ENCODE measurements at regions not wholly inside any gene's neighbourhood (a gene's known extent, or its start where the extent isn't known, plus 50 kb on each side); places are given as distances from the start of the nearest gene placed in this dataset.
"Not testable (repeated sequence)": the region's sequence is repeated elsewhere in the genome, so short reads cannot be mapped to it uniquely, and the experiment has no call there.

- H3K27me3 ChIP-seq (replicated peaks in 1 of 2; ENCODE audit: control insufficient read depth in 2 of 2, insufficient read depth in 2 of 2, low read length in 1 of 2); H4K20me1 ChIP-seq (ENCODE audit: control insufficient read depth, insufficient read depth); DNase-seq (ENCODE audit: low read depth, low spot score); intact Hi-C loops (cut with micrococcal nuclease; ENCODE audit: unreplicated experiment); POLR2A ChIA-PET; RAD21 ChIA-PET (ENCODE audit: unreplicated experiment); ATAC-seq; H3K27ac ChIP-seq (ENCODE audit: control insufficient read depth, insufficient read depth); CTCF ChIA-PET; H2AFZ ChIP-seq (ENCODE audit: control insufficient read depth, low read depth, low read length); H3K79me2 ChIP-seq (ENCODE audit: control insufficient read depth, insufficient read depth, low read length); BruUV-seq (replicated peaks); H3K4me1 ChIP-seq (ENCODE audit: control insufficient read depth, insufficient read depth, low read length); in situ Hi-C loops (cut with MboI); H3K4me2 ChIP-seq (ENCODE audit: control insufficient read depth, insufficient read depth); H3K36me3 ChIP-seq (ENCODE audit: control insufficient read depth in 2 of 2, insufficient read depth in 2 of 2, low read length in 1 of 2); H3K9ac ChIP-seq (ENCODE audit: control insufficient read depth, insufficient read depth, low read length); FAIRE-seq; SMC1A ChIA-PET (ENCODE audit: uncharacterized antibody, unreplicated experiment); H3K4me3 ChIP-seq; H3K9me3 ChIP-seq (replicated peaks; ENCODE audit: control insufficient read depth, insufficient read depth, low read length): not testable (repeated sequence)
- WGBS (ENCODE audit: insufficient coverage, insufficient replicate concordance, low lambda C conversion rate, missing lambda C conversion rate) = 50% methylated on average over 1 of the region's 3 CpGs
Observed at GRCh38 chr9:66257581-66257980, 520.6 kb downstream of the FOXD4L4 start.

GRCh38 chr9:66261576-66261975, 524.6 kb downstream of the FOXD4L4 start:
- FAIRE-seq; H3K27ac ChIP-seq (ENCODE audit: control insufficient read depth, insufficient read depth); in situ Hi-C loops (cut with MboI); ATAC-seq; intact Hi-C loops (cut with micrococcal nuclease; ENCODE audit: unreplicated experiment); RAD21 ChIA-PET (ENCODE audit: unreplicated experiment); POLR2A ChIA-PET; H3K36me3 ChIP-seq (ENCODE audit: control insufficient read depth in 2 of 2, insufficient read depth in 2 of 2, low read length in 1 of 2); H3K27me3 ChIP-seq (replicated peaks in 1 of 2; ENCODE audit: control insufficient read depth in 2 of 2, insufficient read depth in 2 of 2, low read length in 1 of 2); H3K4me1 ChIP-seq (ENCODE audit: control insufficient read depth, insufficient read depth, low read length); CTCF ChIA-PET; H3K9ac ChIP-seq (ENCODE audit: control insufficient read depth, insufficient read depth, low read length); SMC1A ChIA-PET (ENCODE audit: uncharacterized antibody, unreplicated experiment); DNase-seq (ENCODE audit: low read depth, low spot score); BruUV-seq (replicated peaks); H3K4me2 ChIP-seq (ENCODE audit: control insufficient read depth, insufficient read depth); H2AFZ ChIP-seq (ENCODE audit: control insufficient read depth, low read depth, low read length); H3K9me3 ChIP-seq (replicated peaks; ENCODE audit: control insufficient read depth, insufficient read depth, low read length); H3K4me3 ChIP-seq; H3K79me2 ChIP-seq (ENCODE audit: control insufficient read depth, insufficient read depth, low read length); H4K20me1 ChIP-seq (ENCODE audit: control insufficient read depth, insufficient read depth): not testable (repeated sequence)
- WGBS (ENCODE audit: insufficient coverage, insufficient replicate concordance, low lambda C conversion rate, missing lambda C conversion rate) = 100% methylated on average over 1 of the region's 4 CpGs

- in situ Hi-C loops (cut with MboI); H3K79me2 ChIP-seq (ENCODE audit: control insufficient read depth, insufficient read depth, low read length); H3K27me3 ChIP-seq (replicated peaks in 1 of 2; ENCODE audit: control insufficient read depth in 2 of 2, insufficient read depth in 2 of 2, low read length in 1 of 2); CTCF ChIA-PET; intact Hi-C loops (cut with micrococcal nuclease; ENCODE audit: unreplicated experiment); DNase-seq (ENCODE audit: low read depth, low spot score); H3K27ac ChIP-seq (ENCODE audit: control insufficient read depth, insufficient read depth); H3K4me2 ChIP-seq (ENCODE audit: control insufficient read depth, insufficient read depth); POLR2A ChIA-PET; H2AFZ ChIP-seq (ENCODE audit: control insufficient read depth, low read depth, low read length); BruUV-seq (replicated peaks); H4K20me1 ChIP-seq (ENCODE audit: control insufficient read depth, insufficient read depth); H3K36me3 ChIP-seq (ENCODE audit: control insufficient read depth in 2 of 2, insufficient read depth in 2 of 2, low read length in 1 of 2); H3K4me1 ChIP-seq (ENCODE audit: control insufficient read depth, insufficient read depth, low read length); ATAC-seq; H3K9ac ChIP-seq (ENCODE audit: control insufficient read depth, insufficient read depth, low read length); SMC1A ChIA-PET (ENCODE audit: uncharacterized antibody, unreplicated experiment); RAD21 ChIA-PET (ENCODE audit: unreplicated experiment); FAIRE-seq; H3K9me3 ChIP-seq (replicated peaks; ENCODE audit: control insufficient read depth, insufficient read depth, low read length); H3K4me3 ChIP-seq: not testable (repeated sequence)
- 74% methylated on average over 14 of the region's 17 CpGs for WGBS (ENCODE audit: insufficient coverage, insufficient replicate concordance, low lambda C conversion rate, missing lambda C conversion rate)
Observed at GRCh38 chr9:66263621-66264020, 526.7 kb downstream of the FOXD4L4 start.

DNA sequence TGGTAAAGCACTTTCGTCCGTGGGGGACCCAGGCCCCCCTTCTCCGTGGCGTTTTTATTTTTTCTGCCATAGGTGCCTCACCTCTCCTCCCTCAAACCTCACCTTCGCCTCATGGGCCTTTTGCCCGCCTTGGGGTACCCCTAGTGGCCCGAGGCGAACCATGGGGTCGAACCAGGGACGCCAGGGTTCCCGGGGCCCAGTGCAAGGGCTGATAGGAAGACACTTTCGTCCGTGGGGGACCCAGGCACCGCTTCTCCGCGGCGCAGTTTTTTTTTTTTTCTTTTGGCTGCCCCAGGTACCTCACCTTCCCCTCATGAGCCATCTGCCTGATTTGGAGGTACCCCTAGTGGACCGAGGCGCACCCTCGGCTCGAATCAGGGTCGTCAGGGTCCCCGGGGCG, 527.8 kb downstream of the FOXD4L4 start:
- BruUV-seq (replicated peaks); H3K4me2 ChIP-seq (ENCODE audit: control insufficient read depth, insufficient read depth); in situ Hi-C loops (cut with MboI); H4K20me1 ChIP-seq (ENCODE audit: control insufficient read depth, insufficient read depth); DNase-seq (ENCODE audit: low read depth, low spot score); H3K9ac ChIP-seq (ENCODE audit: control insufficient read depth, insufficient read depth, low read length); CTCF ChIA-PET; H2AFZ ChIP-seq (ENCODE audit: control insufficient read depth, low read depth, low read length); ATAC-seq; H3K27me3 ChIP-seq (replicated peaks in 1 of 2; ENCODE audit: control insufficient read depth in 2 of 2, insufficient read depth in 2 of 2, low read length in 1 of 2); H3K4me1 ChIP-seq (ENCODE audit: control insufficient read depth, insufficient read depth, low read length); H3K36me3 ChIP-seq (ENCODE audit: control insufficient read depth in 2 of 2, insufficient read depth in 2 of 2, low read length in 1 of 2); H3K27ac ChIP-seq (ENCODE audit: control insufficient read depth, insufficient read depth); RAD21 ChIA-PET (ENCODE audit: unreplicated experiment); H3K79me2 ChIP-seq (ENCODE audit: control insufficient read depth, insufficient read depth, low read length); H3K4me3 ChIP-seq; intact Hi-C loops (cut with micrococcal nuclease; ENCODE audit: unreplicated experiment); FAIRE-seq; POLR2A ChIA-PET; H3K9me3 ChIP-seq (replicated peaks; ENCODE audit: control insufficient read depth, insufficient read depth, low read length); SMC1A ChIA-PET (ENCODE audit: uncharacterized antibody, unreplicated experiment): not testable (repeated sequence)
- 95% methylated on average over 10 of the region's 24 CpGs for WGBS (ENCODE audit: insufficient coverage, insufficient replicate concordance, low lambda C conversion rate, missing lambda C conversion rate)
